GM12872 (cell line): ENCODE measurements at regions not wholly inside any gene's neighbourhood (a gene's known extent, or its start where the extent isn't known, plus 50 kb on each side); places are given as distances from the start of the nearest gene placed in this dataset.

ENCODE experiments used
- TF ChIP-seq, protein P1 (sequence below): IDR thresholded peaks from 3 replicates; pipeline ENCODE4 v1.5.1; 2011; ENCODE audit warnings: low read depth, mild to moderate bottlenecking, low read length, moderate library complexity; ENCODE audit not compliant: insufficient read depth

DNA sequence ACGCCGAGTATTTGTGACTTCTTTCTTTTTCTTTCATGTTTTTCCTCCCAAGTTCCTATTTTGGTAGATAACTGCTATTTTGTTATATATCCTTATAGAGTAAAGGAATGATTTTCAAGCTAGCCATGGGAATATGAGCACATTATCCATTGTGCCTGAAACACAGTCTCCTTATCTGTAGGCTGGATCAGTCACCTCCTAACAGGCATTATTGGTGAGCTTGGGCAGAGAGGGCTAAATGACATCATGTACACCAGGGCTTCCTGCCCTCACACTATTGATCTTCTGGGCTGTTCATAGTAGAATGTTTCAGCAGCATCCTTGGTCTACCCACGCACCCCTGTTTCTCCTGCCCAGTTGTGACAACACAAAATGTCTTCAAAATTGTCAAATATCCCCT is 88.1 kb upstream of the CTBP2 start:
- TF ChIP-seq, protein P1, sequence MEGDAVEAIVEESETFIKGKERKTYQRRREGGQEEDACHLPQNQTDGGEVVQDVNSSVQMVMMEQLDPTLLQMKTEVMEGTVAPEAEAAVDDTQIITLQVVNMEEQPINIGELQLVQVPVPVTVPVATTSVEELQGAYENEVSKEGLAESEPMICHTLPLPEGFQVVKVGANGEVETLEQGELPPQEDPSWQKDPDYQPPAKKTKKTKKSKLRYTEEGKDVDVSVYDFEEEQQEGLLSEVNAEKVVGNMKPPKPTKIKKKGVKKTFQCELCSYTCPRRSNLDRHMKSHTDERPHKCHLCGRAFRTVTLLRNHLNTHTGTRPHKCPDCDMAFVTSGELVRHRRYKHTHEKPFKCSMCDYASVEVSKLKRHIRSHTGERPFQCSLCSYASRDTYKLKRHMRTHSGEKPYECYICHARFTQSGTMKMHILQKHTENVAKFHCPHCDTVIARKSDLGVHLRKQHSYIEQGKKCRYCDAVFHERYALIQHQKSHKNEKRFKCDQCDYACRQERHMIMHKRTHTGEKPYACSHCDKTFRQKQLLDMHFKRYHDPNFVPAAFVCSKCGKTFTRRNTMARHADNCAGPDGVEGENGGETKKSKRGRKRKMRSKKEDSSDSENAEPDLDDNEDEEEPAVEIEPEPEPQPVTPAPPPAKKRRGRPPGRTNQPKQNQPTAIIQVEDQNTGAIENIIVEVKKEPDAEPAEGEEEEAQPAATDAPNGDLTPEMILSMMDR, result no peak

DNA sequence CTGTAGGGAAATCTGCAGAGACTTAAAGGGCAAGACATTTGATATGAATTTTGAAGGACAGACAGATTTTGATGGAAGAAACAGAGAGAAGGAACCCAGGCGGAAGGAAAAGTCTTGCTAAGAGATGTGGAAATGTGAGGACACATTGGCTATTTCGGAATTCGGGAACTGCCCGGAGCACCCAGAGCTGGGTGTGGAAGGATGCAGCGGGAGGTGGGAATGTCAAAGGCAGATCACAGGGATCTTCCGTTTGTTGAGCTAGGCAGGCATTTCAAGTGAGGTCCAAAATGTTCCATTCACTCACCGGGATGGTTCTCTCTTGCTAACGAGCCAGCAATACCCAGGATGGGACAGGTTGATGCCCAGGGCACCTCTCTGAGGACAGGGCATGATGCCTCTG is 87.2 kb upstream of the CTBP2 start:
- TF ChIP-seq, protein P1, result no peak

DNA sequence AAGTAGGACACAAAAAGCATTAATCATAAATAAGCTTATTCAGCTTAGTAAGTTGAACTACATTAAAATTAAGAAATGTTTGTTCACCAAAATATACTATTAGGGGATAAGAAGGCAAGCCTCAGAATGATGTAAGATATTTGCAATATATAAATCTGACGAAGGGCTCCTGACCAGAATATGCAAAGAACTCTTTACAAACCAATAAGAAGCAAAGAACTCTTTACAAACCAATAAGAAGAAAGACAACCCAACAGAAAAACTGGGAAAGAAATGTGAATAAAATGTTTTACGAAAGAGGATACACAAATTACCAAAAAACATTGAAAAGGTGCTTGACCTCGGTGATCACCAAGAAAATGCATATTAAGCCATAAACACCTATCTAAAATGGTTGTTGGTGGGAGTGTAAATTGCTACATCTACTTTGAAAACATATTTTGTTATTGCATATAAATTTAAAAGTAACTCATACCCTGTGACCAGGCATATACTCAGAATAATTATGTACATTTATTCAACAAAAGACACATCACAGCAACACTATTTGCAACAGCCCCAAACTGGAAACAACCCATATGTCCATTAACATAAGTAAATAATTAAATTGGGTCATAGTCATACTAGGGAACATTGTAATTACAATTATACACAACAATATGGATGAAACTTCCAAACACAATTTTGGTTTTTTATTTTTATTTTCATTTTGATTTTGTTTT is 83.3 kb upstream of the CTBP2 start:
- TF ChIP-seq, protein P1, result no peak

DNA sequence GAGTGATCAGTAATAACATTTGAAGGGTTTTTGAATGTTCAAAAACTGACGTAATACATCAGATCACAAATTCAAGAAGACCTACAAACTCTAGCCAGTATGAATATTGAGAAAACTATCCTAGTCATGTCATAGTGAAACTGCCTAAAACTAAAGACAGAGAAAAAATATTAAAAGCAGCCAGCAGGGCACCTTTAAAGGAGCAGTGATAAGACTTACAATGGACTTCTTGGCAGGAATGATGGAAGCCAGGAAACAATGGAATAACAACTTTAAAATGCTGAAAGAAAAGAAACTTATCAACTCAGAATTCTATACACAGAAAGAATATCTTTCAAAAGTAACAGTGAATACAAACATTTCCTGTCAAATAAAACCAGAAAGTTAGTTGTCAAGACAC is 78.3 kb upstream of the CTBP2 start:
- TF ChIP-seq, protein P1, result no peak

DNA sequence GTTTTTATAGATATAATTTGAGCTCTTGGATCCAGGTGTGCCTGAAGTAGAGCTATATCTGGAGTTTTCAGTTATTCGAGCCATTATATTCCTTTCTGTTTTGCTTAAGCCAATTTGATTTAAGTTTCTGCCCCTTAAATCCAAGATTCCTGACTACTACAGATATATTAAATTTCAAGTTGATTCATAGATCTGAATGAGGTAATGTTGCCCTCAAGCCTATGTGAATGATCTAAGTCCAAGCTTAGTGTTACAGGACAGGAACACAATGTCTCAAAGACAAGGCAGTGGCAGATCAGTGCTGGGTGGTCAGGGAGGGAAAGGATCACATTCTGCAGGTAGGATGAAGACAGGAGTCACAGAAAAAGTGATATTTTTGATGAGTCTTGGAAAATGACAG is 75.7 kb upstream of the CTBP2 start:
- TF ChIP-seq, protein P1, result no peak

DNA sequence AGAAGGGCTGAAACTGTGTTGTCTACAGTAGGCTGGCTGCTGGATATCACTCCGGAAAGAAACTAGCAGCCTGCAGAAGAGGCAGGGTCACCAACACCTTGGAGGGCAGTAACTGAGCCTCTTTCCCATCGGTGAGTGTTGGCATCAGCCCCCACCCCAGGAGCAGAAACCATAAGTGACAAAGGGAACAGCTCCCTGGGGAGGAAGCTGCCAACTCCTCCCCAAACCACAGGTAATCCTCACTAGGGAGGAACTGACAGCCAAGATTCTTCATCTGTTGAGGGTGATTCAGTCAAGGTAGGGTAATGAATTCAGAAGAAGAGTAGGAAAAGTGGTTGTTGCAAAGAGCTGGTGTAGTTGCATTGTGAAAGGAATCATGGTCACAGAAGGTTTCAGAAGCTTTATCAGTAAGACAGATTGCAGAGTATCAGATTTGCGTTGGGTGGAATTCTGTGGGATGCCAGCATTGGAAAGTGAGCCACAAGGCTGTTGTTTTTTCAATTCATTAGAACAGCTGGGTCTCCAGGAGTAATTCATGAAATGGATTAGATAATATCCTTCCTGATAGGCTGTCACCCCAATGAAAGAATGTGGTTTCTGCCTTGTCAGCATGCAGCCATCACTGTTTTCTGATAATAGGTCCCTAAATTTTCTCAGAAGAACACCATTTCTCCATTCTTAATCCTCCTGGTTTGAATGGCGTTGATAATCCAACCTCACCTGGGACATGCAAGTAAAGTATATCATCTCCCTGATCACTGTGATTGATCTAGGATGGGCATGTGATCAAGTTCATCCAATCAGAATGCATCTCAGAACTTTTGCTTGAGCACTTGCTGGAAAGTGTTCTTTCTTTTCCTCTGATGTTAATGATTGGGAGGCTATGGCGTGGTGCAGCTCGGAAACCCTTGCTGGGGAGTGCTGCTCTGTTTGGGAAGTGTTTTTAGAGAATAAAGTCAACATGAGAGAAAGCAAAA is 75.0 kb upstream of the CTBP2 start:
- TF ChIP-seq, protein P1, result no peak

DNA sequence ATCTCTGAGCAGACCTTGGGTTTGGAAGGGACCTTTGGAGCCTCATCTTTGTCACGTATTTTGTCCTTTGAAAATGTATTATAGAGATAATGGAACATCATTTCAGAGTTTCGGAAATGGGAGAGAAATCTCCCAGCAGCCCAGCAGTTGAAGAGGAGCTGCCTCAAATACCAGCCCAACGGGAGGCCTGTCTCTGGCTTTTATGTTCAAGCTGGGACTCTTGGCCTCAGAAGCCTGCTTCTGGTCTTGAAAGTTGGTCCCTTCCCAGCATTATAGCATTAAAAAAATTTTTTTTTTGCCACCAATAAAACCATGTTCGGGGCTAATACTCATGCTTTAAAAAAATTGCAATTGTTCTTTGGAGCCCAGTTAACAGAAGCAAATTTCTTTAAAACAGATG is 73.4 kb upstream of the CTBP2 start:
- TF ChIP-seq, protein P1, result no peak
